HCT116 (cell line): ENCODE measurements at regions not wholly inside any gene's neighbourhood (a gene's known extent, or its start where the extent isn't known, plus 50 kb on each side); places are given as distances from the start of the nearest gene placed in this dataset.

ENCODE experiments used
- ATAC-seq: fragments of 200-7000 bp; cut with Tn5 transposase; 2 replicates; pipeline ENCODE4 v1.9.1; 2020; ENCODE audit warnings: mild to moderate bottlenecking, moderate library complexity
- BruUV-seq: library from RNA; stranded (reverse); fragments of 400-500 nt; replicated peaks from 2 replicates; lab custom pipeline; 2021; lab: Mats Ljungman, UMichigan
- CTCF ChIA-PET: fragments of 300-600 bp; sonication (Branson Sonifier 250); formaldehyde crosslinking; loops from one replicate; lab custom pipeline; 2021; ENCODE audit warnings: antibody characterized with exemption; lab: Charles Lee
- POLR2A ChIA-PET: fragments of 300-600, 350-600 bp; sonication (Branson Sonifier 250); formaldehyde crosslinking; loops from one replicate; lab custom pipeline; 2021; ENCODE audit warnings: antibody characterized with exemption; lab: Charles Lee
- RAD21 ChIA-PET, 2 experiments: fragments of 300-600 bp; sonication (Branson Sonifier 250); formaldehyde crosslinking; loops; one replicate each; lab custom pipeline; 2023; ENCODE audit warnings: low total read pairs in 2 of 2; ENCODE audit not compliant: uncharacterized antibody in 2 of 2, unreplicated experiment in 2 of 2, low non-redundant PET in 1 of 2; lab: Charles Lee
- DNase-seq: peaks from one replicate; pipeline ENCODE4 v3.0.0-alpha.2; 2010; ENCODE audit warnings: low read depth, low spot score
- H2AFZ ChIP-seq: fragments of 200-600 bp; shearing (Covaris generic), sonication (generic); 2 replicates; pipeline ENCODE4 v1.6.1; 2017; ENCODE audit warnings: low read depth, mixed run types, mixed read lengths, antibody characterized with exemption, low read length; ENCODE audit not compliant: poor library complexity, severe bottlenecking
- H3K27ac ChIP-seq: 2 replicates; pipeline ENCODE4 v1.5.1; 2012; ENCODE audit warnings: low read depth, low read length
- H3K27me3 ChIP-seq: fragments of 200-600 bp; sonication (generic); 2 replicates; pipeline ENCODE4 v1.6.1; 2016; ENCODE audit warnings: mixed run types, low read length, mixed read lengths; ENCODE audit not compliant: insufficient read depth
- H3K36me3 ChIP-seq, 2 experiments: fragments of 200-500 bp in 1 of 2; fragments of 200-600 bp in 1 of 2; sonication (Bioruptor generic) in 1 of 2; sonication (generic) in 1 of 2; 2 replicates each; pipeline versions ENCODE4 v1.5.1 to v1.6.1; 2014 to 2016; ENCODE audit warnings: low read length in 2 of 2, inconsistent platforms in 1 of 2, mixed read lengths in 1 of 2, mixed run types in 1 of 2; ENCODE audit not compliant: insufficient read depth in 2 of 2, control insufficient read depth in 1 of 2
- H3K4me1 ChIP-seq, 2 experiments: fragments of 200-600 bp in 1 of 2; sonication (generic) in 1 of 2; 2 replicates each; pipeline versions ENCODE4 v1.5.1 to v1.6.1; 2012 to 2017; ENCODE audit warnings: low read length in 2 of 2, inconsistent platforms in 1 of 2, mild to moderate bottlenecking in 1 of 2, mixed read lengths in 1 of 2, mixed run types in 1 of 2, moderate library complexity in 1 of 2; ENCODE audit not compliant: insufficient read depth in 2 of 2, control insufficient read depth in 1 of 2
- H3K4me2 ChIP-seq: fragments of 200-600 bp; sonication (generic); 2 replicates; pipeline ENCODE4 v1.6.1; 2017; ENCODE audit warnings: mixed run types, low read length, mixed read lengths
- H3K4me3 ChIP-seq, 2 experiments: fragments of 200-600 bp in 1 of 2; sonication (generic) in 1 of 2; replicated peaks in 1 of 2; 2 replicates each; pipeline ENCODE4 v1.5.1; 2011 to 2016; ENCODE audit warnings: low read length in 2 of 2, control low read depth in 1 of 2, low read depth in 1 of 2, mild to moderate bottlenecking in 1 of 2, mixed read lengths in 1 of 2, mixed run types in 1 of 2
- H3K79me2 ChIP-seq: fragments of 200-600 bp; sonication (generic); 2 replicates; pipeline ENCODE4 v1.6.1; 2017; ENCODE audit warnings: mild to moderate bottlenecking, mixed run types, low read length, moderate library complexity, mixed read lengths; ENCODE audit not compliant: insufficient read depth
- H3K9ac ChIP-seq: fragments of 200-600 bp; sonication (generic); 2 replicates; pipeline ENCODE4 v1.6.1; 2016; ENCODE audit warnings: low read length, mixed read lengths
- H3K9me2 ChIP-seq: fragments of 200-600 bp; sonication (generic), shearing (Covaris generic); 2 replicates; pipeline ENCODE4 v1.6.1; 2017; ENCODE audit warnings: mixed run types, mild to moderate bottlenecking, moderate library complexity; ENCODE audit not compliant: insufficient read depth
- H3K9me3 ChIP-seq, 2 experiments: fragments of 200-500 bp in 1 of 2; fragments of 200-600 bp in 1 of 2; sonication (Bioruptor generic) in 1 of 2; sonication (generic) in 1 of 2; 2 replicates each; pipeline ENCODE4 v1.6.1; 2014 to 2017; ENCODE audit warnings: low read length in 2 of 2, mixed read lengths in 2 of 2, inconsistent platforms in 1 of 2, low read depth in 1 of 2, mild to moderate bottlenecking in 1 of 2, mixed run types in 1 of 2, moderate library complexity in 1 of 2; ENCODE audit not compliant: control insufficient read depth in 1 of 2, insufficient read depth in 1 of 2
- H4K20me1 ChIP-seq: fragments of 200-600 bp; sonication (generic), shearing (Covaris generic); 2 replicates; pipeline ENCODE4 v1.6.1; 2017; ENCODE audit warnings: mixed run types, mild to moderate bottlenecking, moderate library complexity; ENCODE audit not compliant: insufficient read depth
- CBX3 ChIP-seq: IDR thresholded peaks from 2 replicates; pipeline ENCODE4 v1.6.1; 2012; ENCODE audit warnings: low read depth
- CEBPB ChIP-seq: IDR thresholded peaks from 2 replicates; pipeline ENCODE4 v1.6.1; 2012; ENCODE audit warnings: low read depth
- CTCF ChIP-seq, 3 experiments: fragments of 200-600 bp in 1 of 3; sonication (generic) in 1 of 3; IDR thresholded peaks in 2 of 3; conservative IDR thresholded peaks in 1 of 3; 2 replicates each; pipeline ENCODE4 v1.5.1; 2012 to 2017; ENCODE audit warnings: low read depth in 2 of 3, low read length in 2 of 3, antibody characterized with exemption in 1 of 3, borderline replicate concordance in 1 of 3, control low read depth in 1 of 3, mild to moderate bottlenecking in 1 of 3, mixed read lengths in 1 of 3, mixed run types in 1 of 3, moderate library complexity in 1 of 3; ENCODE audit not compliant: insufficient read depth in 1 of 3
- EGR1 ChIP-seq: IDR thresholded peaks from 2 replicates; pipeline ENCODE4 v1.6.1; 2012; ENCODE audit warnings: low read depth
- ELF1 ChIP-seq: IDR thresholded peaks from 2 replicates; pipeline ENCODE4 v1.6.1; 2012; ENCODE audit warnings: low read depth, borderline replicate concordance
- EZH2 ChIP-seq: fragments of 200-600 bp; sonication (generic); IDR thresholded peaks from 2 replicates; pipeline ENCODE4 v1.6.1; 2017; ENCODE audit warnings: antibody characterized with exemption, mixed run types
- FOSL1 ChIP-seq: IDR thresholded peaks from 2 replicates; pipeline ENCODE4 v1.6.1; 2012; ENCODE audit warnings: low read depth
- JUND ChIP-seq: IDR thresholded peaks from 2 replicates; pipeline ENCODE4 v1.6.1; 2012
- POLR2A ChIP-seq: IDR thresholded peaks from 2 replicates; pipeline ENCODE4 v1.7.0; 2011; ENCODE audit warnings: borderline replicate concordance; ENCODE audit not compliant: insufficient read depth, insufficient read length; ENCODE audit errors: extremely low read depth
- RAD21 ChIP-seq: IDR thresholded peaks from 2 replicates; pipeline ENCODE4 v1.6.1; 2012; ENCODE audit warnings: low read depth, mild to moderate bottlenecking
- REST ChIP-seq: IDR thresholded peaks from 2 replicates; pipeline ENCODE4 v1.6.1; 2012; ENCODE audit warnings: low read depth
- SIN3A ChIP-seq: IDR thresholded peaks from 2 replicates; pipeline ENCODE4 v1.6.1; 2012; ENCODE audit warnings: low read depth
- SP1 ChIP-seq: IDR thresholded peaks from 2 replicates; pipeline ENCODE4 v1.6.1; 2012; ENCODE audit warnings: low read depth
- SRF ChIP-seq: IDR thresholded peaks from 2 replicates; pipeline ENCODE4 v1.6.1; 2012; ENCODE audit warnings: low read depth
- ZNF274 ChIP-seq: fragments of 200-500 bp; sonication (Bioruptor generic); IDR thresholded peaks from 2 replicates; pipeline ENCODE4 v1.6.1; 2014; ENCODE audit warnings: mild to moderate bottlenecking, low read depth, low read length, inconsistent platforms
- intact Hi-C: fragments of 100-400 bp; cut with micrococcal nuclease; formaldehyde crosslinking; loops from 2 replicates; pipeline ENCODE4 v1.10.0; 2022
- TF ChIP-seq, protein P1 (sequence below): IDR thresholded peaks from 2 replicates; pipeline ENCODE4 v1.6.1; 2012

DNA sequence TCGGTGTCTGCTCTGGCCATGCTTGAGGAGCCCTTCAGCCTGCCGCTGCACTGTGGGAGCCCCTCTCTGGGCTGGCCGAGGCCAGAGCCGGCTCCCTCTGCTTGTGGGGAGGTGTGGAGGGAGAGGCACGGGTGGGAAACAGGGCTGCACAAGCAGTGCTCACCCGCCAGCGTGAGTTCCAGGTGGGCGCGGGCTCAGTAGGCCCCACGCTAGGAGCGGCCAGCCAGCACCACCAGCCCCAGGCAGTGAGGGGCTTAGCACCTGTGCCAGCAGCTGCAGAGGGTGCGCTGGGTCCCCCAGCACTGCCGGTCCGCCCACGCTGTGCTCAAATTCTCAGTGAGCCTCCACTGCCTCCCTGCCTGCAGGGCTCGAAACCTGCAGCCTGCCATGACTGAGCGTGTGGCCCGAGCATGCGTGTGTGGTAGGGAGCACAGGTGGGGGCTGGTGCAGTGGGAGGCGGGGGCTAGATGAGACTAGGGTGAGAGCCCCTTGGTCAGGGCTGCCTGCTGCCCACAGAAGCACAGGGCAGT lies 223.0 kb downstream of the ZNF248 start:
- ChIA-PET POLR2A (no interaction called here), RAD21 (no interaction called here), CTCF (no interaction called here)
- intact Hi-C loops, result no loop called here
- Histone ChIP-seq H4K20me1 (no peaks in the 10 kb centered on the region), H3K9me3 (peaks cover 2 to 3% of the 10 kb centered on the region in 2 experiments; a peak in 1 of 4 replicates), H3K9me2 (no peaks in the 10 kb centered on the region), H3K4me1 (no peaks in the 10 kb centered on the region), H3K4me3 (no peak overlapping the region), H3K27me3 (no peaks in the 10 kb centered on the region), H3K9ac (no peak overlapping the region), H3K4me2 (no peak overlapping the region), H3K27ac (no peak overlapping the region), H3K36me3 (no peaks in the 10 kb centered on the region), H3K79me2 (no peaks in the 10 kb centered on the region), H2AFZ (no peak overlapping the region)
- ATAC-seq (no peak), DNase-seq (no peak)
- no TSS peak for BruUV-seq
- no peak for TF ChIP-seq CTCF (IDR thresholded peaks at IDR 0.05 in 2 of 3, conservative IDR thresholded peaks at IDR 0.05 in 1 of 3; ENCODE audit: borderline replicate concordance in 1 of 3, insufficient read depth in 1 of 3, low read depth in 2 of 3, low read length in 2 of 3)
- no peak for TF ChIP-seq SRF
- TF ChIP-seq FOSL1, result no peak
- TF ChIP-seq JUND, result no peak
- TF ChIP-seq SIN3A, result no peak
- no peak for TF ChIP-seq POLR2A
- no peak for TF ChIP-seq ELF1
- TF ChIP-seq SP1, result no peak
- no peak for TF ChIP-seq REST
- no peak for TF ChIP-seq ZNF274
- TF ChIP-seq EZH2, result no peak
- TF ChIP-seq RAD21, result no peak
- TF ChIP-seq, protein P1, sequence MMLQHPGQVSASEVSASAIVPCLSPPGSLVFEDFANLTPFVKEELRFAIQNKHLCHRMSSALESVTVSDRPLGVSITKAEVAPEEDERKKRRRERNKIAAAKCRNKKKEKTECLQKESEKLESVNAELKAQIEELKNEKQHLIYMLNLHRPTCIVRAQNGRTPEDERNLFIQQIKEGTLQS, result no peak
- no peak for TF ChIP-seq EGR1
- TF ChIP-seq CBX3, result no peak
- no peak for TF ChIP-seq CEBPB
